SK-N-SH treated with all-trans-retinoic acid at 6 μM for 48 hours (cell line): ENCODE measurements at regions not wholly inside any gene's neighbourhood (a gene's known extent, or its start where the extent isn't known, plus 50 kb on each side); places are given as distances from the start of the nearest gene placed in this dataset.

ENCODE experiments used
- POU6F1 ChIP-seq: fragments of 250-450 bp; sonication (Bioruptor Pico); IDR thresholded peaks from 2 replicates; pipeline ENCODE4 v1.8.0; 2021; ENCODE audit warnings: low read depth, mild to moderate bottlenecking, moderate library complexity, borderline replicate concordance
- ZNF565 ChIP-seq: fragments of 450-650 bp; formaldehyde crosslinking; conservative IDR thresholded peaks from 2 replicates; pipeline ENCODE4 v1.5.0; 2020; ENCODE audit warnings: low read depth, mild to moderate bottlenecking, moderate library complexity

- no peak for TF ChIP-seq POU6F1 (CRISPR knock-in tag)
- no peak for TF ChIP-seq ZNF565 (CRISPR knock-in tag)
Measured at GRCh38 chr9:88072831-88073375, 65.4 kb downstream of the SPATA31C2 start.
